Ishikawa (cell line): ENCODE measurements at regions not wholly inside any gene's neighbourhood (a gene's known extent, or its start where the extent isn't known, plus 50 kb on each side); places are given as distances from the start of the nearest gene placed in this dataset.

ENCODE experiments used
- CEBPB ChIP-seq: IDR thresholded peaks from 2 replicates; pipeline ENCODE4 v1.6.1; 2012
- CREB1 ChIP-seq: IDR thresholded peaks from 2 replicates; pipeline ENCODE4 v1.6.1; 2012; ENCODE audit warnings: low read depth
- EGR1 ChIP-seq: IDR thresholded peaks from 2 replicates; pipeline ENCODE4 v1.6.1; 2012
- EP300 ChIP-seq: IDR thresholded peaks from 2 replicates; pipeline ENCODE4 v1.6.1; 2012; ENCODE audit warnings: borderline replicate concordance
- FOXM1 ChIP-seq: IDR thresholded peaks from 2 replicates; pipeline ENCODE4 v1.6.1; 2012; ENCODE audit warnings: low read depth, borderline replicate concordance
- NFIC ChIP-seq: IDR thresholded peaks from 2 replicates; pipeline ENCODE4 v1.6.1; 2012
- RAD21 ChIP-seq: IDR thresholded peaks from 2 replicates; pipeline ENCODE4 v1.6.1; 2012; ENCODE audit warnings: low read depth
- TAF1 ChIP-seq: IDR thresholded peaks from 2 replicates; pipeline ENCODE4 v1.6.1; 2012; ENCODE audit warnings: low read depth, mild to moderate bottlenecking
- TCF12 ChIP-seq: IDR thresholded peaks from 2 replicates; pipeline ENCODE4 v1.6.1; 2012; ENCODE audit warnings: low read depth
- TEAD4 ChIP-seq: IDR thresholded peaks from 2 replicates; pipeline ENCODE4 v1.6.1; 2012
- YY1 ChIP-seq: IDR thresholded peaks from 2 replicates; pipeline ENCODE4 v1.6.1; 2012; ENCODE audit warnings: low read depth
- ZBTB7A ChIP-seq: IDR thresholded peaks from 2 replicates; pipeline ENCODE4 v1.6.1; 2012; ENCODE audit warnings: low read depth
- TF ChIP-seq, protein P1 (sequence below): IDR thresholded peaks from 2 replicates; pipeline ENCODE4 v1.6.1; 2012
- TF ChIP-seq, protein P2 (sequence below): IDR thresholded peaks from 2 replicates; pipeline ENCODE4 v1.6.1; 2012; ENCODE audit warnings: low read depth, mild to moderate bottlenecking
- TF ChIP-seq, protein P3 (sequence below): IDR thresholded peaks from 2 replicates; pipeline ENCODE4 v1.6.1; 2012

- no peak for TF ChIP-seq TEAD4
- no peak for TF ChIP-seq EP300
- TF ChIP-seq RAD21 = no peak
- TF ChIP-seq, protein P1, sequence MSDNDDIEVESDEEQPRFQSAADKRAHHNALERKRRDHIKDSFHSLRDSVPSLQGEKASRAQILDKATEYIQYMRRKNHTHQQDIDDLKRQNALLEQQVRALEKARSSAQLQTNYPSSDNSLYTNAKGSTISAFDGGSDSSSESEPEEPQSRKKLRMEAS = no peak
- no peak for TF ChIP-seq EGR1
- TF ChIP-seq TAF1 = no peak
- TF ChIP-seq CEBPB = no peak
Measured at GRCh38 chr5:116864838-116865190, 290.2 kb upstream of the SEMA6A start.

- TF ChIP-seq, protein P2, sequence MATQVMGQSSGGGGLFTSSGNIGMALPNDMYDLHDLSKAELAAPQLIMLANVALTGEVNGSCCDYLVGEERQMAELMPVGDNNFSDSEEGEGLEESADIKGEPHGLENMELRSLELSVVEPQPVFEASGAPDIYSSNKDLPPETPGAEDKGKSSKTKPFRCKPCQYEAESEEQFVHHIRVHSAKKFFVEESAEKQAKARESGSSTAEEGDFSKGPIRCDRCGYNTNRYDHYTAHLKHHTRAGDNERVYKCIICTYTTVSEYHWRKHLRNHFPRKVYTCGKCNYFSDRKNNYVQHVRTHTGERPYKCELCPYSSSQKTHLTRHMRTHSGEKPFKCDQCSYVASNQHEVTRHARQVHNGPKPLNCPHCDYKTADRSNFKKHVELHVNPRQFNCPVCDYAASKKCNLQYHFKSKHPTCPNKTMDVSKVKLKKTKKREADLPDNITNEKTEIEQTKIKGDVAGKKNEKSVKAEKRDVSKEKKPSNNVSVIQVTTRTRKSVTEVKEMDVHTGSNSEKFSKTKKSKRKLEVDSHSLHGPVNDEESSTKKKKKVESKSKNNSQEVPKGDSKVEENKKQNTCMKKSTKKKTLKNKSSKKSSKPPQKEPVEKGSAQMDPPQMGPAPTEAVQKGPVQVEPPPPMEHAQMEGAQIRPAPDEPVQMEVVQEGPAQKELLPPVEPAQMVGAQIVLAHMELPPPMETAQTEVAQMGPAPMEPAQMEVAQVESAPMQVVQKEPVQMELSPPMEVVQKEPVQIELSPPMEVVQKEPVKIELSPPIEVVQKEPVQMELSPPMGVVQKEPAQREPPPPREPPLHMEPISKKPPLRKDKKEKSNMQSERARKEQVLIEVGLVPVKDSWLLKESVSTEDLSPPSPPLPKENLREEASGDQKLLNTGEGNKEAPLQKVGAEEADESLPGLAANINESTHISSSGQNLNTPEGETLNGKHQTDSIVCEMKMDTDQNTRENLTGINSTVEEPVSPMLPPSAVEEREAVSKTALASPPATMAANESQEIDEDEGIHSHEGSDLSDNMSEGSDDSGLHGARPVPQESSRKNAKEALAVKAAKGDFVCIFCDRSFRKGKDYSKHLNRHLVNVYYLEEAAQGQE = no peak
- TF ChIP-seq CEBPB = no peak
- no peak for TF ChIP-seq TAF1
- TF ChIP-seq FOXM1 = no peak
- TF ChIP-seq CREB1 = no peak
- TF ChIP-seq EP300 = no peak
- no peak for TF ChIP-seq RAD21
- no peak for TF ChIP-seq YY1
- no peak for TF ChIP-seq EGR1
- TF ChIP-seq, protein P3, sequence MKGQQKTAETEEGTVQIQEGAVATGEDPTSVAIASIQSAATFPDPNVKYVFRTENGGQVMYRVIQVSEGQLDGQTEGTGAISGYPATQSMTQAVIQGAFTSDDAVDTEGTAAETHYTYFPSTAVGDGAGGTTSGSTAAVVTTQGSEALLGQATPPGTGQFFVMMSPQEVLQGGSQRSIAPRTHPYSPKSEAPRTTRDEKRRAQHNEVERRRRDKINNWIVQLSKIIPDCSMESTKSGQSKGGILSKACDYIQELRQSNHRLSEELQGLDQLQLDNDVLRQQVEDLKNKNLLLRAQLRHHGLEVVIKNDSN = no peak
- TF ChIP-seq TEAD4 = no peak
- TF ChIP-seq NFIC = no peak
- TF ChIP-seq TCF12 = no peak
- TF ChIP-seq, protein P1 = no peak
- TF ChIP-seq ZBTB7A = no peak
Measured at GRCh38 chr5:116864157-116864837, 289.7 kb upstream of the SEMA6A start.

GRCh38 chr5:116862632-116863455 lies 288.2 kb upstream of the SEMA6A start:
- TF ChIP-seq, protein P3 = no peak
- TF ChIP-seq TCF12 (no peak), NFIC (no peak), TEAD4 (no peak), TAF1 (no peak), CEBPB (no peak), EGR1 (no peak), YY1 (no peak), EP300 (no peak), FOXM1 (no peak), RAD21 (no peak), CREB1 (no peak), ZBTB7A (no peak)
- TF ChIP-seq, protein P1 = no peak
- TF ChIP-seq, protein P2 = no peak

- TF ChIP-seq, protein P2 = no peak
- TF ChIP-seq, protein P3 = no peak
- TF ChIP-seq YY1 (no peak), CEBPB (no peak)
Measured at GRCh38 chr5:116861666-116862065, 287.0 kb upstream of the SEMA6A start.
